Left colon (tissue), 2 donors: ENCODE measurements at regions not wholly inside any gene's neighbourhood (a gene's known extent, or its start where the extent isn't known, plus 50 kb on each side); places are given as distances from the start of the nearest gene placed in this dataset.

Experiments used
- ATAC-seq: fragments of 200-7000 bp; cut with Tn5 transposase; one replicate; pipeline ENCODE4 v1.9.1; 2020; ENCODE audit warnings: mild to moderate bottlenecking, moderate library complexity
- DNase-seq, 2 donors: peaks; one replicate each; pipeline ENCODE4 v3.0.0-alpha.2; 2020
- intact Hi-C, 2 donors: fragments of 100-400 bp; cut with DNase I in 1 of 2; cut with micrococcal nuclease in 1 of 2; formaldehyde crosslinking; loops; one replicate each; pipeline versions ENCODE4 v1.11.2 to v1.14.0; 2022; cut with DNase I, micrococcal nuclease
- donor health status: DM: no; HTN: no; CAD: no.
- donor health status: DM: yes; HTN: yes; CAD: no.

- intact Hi-C loops, result no loop called here
- DNase-seq, result no peak
- no peak for ATAC-seq
Observed at GRCh38 chr7:26042237-26042636, 109.8 kb upstream of the NFE2L3 start.

DNA sequence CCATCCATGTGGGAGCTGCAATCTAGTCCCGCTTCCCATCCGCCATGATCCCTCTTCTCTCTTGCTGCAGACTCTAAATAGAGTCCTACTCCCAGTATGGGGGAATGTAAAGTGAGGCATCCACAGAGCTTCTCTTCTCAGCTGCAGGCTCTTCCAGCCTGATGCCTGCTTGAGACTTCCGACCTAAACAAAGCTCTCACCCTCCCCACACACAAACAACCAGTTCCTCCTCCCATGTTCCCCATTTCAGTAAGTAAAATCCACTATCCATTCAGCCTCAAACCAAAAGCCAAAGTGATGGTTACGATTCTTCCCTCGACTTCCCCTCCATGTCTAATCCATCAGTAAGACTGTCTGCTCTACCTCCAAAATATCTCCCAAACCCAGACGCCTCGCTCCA, 108.2 kb upstream of the NFE2L3 start:
- no peak for ATAC-seq
- intact Hi-C loops, result no loop called here
- DNase-seq, result no peak

GRCh38 chr7:26044320-26044719, 107.7 kb upstream of the NFE2L3 start:
- intact Hi-C loops, result no loop called here
- DNase-seq, result no peak
- ATAC-seq, result no peak

GRCh38 chr7:26046150-26046549, 105.8 kb upstream of the NFE2L3 start:
- DNase-seq, result peak in 1 of 2 donors; percentile 23
- peak; percentile 95 for ATAC-seq
- intact Hi-C loops, result no loop called here

DNA sequence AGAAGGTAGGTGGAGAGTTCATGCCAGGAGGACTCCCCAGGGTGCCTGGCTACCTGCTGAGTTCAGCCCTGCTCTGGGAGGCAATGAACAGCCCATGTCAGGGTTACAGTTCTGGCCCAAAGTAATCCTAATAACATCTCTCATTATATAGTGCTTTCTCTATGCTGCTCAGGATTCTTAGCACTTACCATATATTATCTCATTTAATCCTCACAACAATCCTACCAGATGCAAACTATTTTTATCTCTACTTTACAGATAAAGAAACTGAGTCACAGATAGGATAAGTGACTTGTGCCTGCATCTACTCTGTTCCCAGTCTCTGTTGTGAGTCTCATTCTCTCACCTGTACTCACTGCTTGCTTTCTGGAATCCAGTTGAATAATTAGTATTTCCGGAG, 105.1 kb upstream of the NFE2L3 start:
- no peak for ATAC-seq
- DNase-seq, result no peak
- intact Hi-C loops, result no loop called here

DNA sequence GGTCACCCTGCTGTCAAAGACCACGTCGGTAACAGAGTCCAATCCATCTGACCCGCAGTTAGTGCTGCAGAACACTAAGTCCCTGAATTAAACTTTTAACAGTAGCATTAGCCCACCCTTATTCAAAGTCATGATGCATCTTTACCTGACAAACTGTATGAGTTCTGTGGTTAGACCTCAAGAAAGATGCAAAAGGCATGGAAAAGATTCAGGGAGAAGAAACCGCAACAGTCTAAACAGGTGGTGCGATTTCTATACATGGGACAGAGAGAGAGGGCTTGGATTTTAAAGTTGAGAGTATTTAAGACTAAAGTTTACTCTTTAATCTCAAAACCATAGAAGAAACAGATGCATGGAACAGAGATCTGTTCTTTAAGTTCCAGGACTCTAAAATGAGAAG, 103.3 kb upstream of the NFE2L3 start:
- ATAC-seq (no peak), DNase-seq (no peak)
- intact Hi-C loops, result no loop called here

GRCh38 chr7:26049081-26049480, 102.9 kb upstream of the NFE2L3 start:
- no peak for ATAC-seq
- DNase-seq, result no peak
- intact Hi-C loops, result no loop called here

- ATAC-seq (no peak), DNase-seq (no peak)
- intact Hi-C loops, result no loop called here
Observed at GRCh38 chr7:26051021-26051420, 101.0 kb upstream of the NFE2L3 start.

GRCh38 chr7:26052706-26053105, 99.3 kb upstream of the NFE2L3 start:
- no peak for DNase-seq
- ATAC-seq, result no peak
- intact Hi-C loops, result no loop called here

DNA sequence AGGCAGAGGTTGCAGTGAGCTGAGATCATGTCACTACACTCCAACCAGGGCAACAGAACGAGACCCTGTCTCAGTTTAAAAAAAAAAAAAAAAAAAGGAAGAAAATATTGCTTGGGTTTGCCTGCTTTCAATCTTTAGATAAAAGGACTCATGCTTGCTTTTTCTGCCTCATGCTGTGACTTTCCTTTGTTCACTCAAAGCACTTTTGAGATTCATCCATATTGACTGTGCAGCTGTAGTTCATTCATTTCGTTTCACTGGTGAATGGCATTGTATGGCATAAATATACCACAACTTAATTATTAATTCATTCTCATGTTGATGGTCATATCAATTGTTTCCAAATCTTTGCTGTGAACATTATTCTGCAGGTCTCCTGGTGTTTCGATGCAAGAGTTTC, 97.6 kb upstream of the NFE2L3 start:
- DNase-seq (no peak), ATAC-seq (no peak)
- intact Hi-C loops, result no loop called here

- intact Hi-C loops, result no loop called here
- ATAC-seq (no peak), DNase-seq (no peak)
Observed at GRCh38 chr7:26055241-26055640, 96.8 kb upstream of the NFE2L3 start.

DNA sequence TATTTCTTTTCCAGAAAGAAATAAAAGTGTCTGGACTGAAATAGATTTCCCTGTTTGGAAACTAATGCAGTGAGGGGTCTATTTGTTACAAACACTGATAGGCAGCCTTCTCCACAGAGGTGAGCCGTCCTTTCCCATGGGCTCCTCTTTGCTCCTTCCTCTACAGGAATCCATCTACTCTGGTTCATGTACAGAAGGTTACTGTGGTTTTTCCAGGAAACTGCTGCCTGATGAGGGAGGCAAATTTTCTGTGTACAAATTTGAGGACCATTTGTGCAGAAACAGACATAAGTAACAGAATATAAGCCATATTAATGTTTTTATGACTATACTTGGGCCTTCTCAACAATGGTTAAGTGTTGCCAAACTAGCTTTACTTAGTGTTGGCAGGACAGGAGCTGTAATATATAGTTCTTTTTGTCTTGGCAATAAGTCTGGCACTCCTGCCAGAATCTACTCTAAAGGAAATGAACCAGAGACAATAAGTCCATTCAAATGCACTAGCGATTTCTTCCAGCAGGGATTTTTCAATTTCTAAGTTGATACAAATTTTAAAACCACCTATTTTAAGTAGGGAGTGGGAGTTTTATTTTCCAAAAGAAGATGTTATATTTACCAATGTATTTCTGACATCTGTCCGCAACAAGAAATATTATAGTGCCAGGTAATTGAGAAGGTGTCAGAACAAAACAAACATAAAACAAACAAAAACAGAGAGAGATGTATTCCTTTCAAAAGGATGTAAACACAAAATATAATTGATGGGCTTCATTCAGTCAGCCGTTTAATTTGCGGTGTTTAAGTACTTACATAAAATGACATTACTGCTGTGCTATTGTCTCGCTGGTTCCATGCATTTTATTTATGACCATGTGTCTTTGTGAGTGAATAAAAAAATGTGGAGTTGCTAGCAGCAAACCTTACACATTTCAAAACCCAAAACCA, 91.0 kb upstream of the NFE2L3 start:
- intact Hi-C loops, result loop anchor here in 1 of 2 donors (5.0 kb wide), 1 partner anchor 169 kb away; no protein-coding TSS in a partner anchor
- no peak for DNase-seq
- peak; percentile 81 for ATAC-seq

GRCh38 chr7:26061678-26062603, 90.1 kb upstream of the NFE2L3 start:
- peak; percentile 96 for ATAC-seq
- intact Hi-C loops, result loop anchor here in 1 of 2 donors (5.0 kb wide), 1 partner anchor 170 kb away; no protein-coding TSS in a partner anchor
- DNase-seq, result peak; percentile 61 to 88

- intact Hi-C loops, result no loop called here
Observed at GRCh38 chr7:26065652-26066051, 86.3 kb upstream of the NFE2L3 start.

DNA sequence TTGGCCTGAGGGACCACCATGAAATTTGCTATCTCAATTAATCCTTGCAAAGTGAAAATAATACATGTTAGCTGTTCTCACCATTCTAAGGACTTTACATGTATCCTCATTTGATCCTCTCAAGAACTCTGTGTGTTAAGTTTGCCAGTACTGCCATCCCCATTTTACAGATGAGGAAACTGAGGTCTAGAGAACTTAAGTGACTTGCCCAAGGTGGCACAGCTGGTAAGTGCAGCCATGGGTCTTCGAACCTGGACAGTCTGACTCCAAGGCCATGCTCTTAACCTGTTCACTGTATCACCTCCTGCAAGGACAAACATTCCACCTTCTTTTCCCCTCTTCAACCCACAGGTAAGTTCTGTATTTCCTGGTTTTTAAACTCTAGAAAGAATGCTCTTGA, 85.3 kb upstream of the NFE2L3 start:
- ATAC-seq (no peak), DNase-seq (no peak)
- intact Hi-C loops, result no loop called here

More at GRCh38 chr7:26065652-26066051, 86.3 kb upstream of the NFE2L3 start:
- DNase-seq (no peak), ATAC-seq (no peak)

DNA sequence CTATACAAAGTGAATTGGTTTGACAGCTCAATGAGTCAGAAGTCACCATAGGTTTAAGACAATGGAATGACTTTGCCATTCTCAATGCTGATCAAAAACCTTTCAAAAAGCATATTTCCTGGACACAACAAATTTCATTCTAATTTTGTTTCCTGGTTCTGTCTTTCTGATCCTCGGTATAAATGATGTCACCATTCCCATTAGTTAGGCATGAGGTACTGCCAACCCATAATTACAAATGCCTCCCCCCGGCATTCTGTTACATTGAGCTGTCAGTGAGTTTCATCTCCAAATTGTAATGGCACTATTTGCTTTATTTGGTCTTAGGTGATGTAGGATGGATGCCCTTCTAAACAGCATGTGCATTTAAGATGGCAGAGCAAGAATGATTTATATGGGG, 81.7 kb upstream of the NFE2L3 start:
- ATAC-seq (no peak), DNase-seq (no peak)
- intact Hi-C loops, result no loop called here

DNA sequence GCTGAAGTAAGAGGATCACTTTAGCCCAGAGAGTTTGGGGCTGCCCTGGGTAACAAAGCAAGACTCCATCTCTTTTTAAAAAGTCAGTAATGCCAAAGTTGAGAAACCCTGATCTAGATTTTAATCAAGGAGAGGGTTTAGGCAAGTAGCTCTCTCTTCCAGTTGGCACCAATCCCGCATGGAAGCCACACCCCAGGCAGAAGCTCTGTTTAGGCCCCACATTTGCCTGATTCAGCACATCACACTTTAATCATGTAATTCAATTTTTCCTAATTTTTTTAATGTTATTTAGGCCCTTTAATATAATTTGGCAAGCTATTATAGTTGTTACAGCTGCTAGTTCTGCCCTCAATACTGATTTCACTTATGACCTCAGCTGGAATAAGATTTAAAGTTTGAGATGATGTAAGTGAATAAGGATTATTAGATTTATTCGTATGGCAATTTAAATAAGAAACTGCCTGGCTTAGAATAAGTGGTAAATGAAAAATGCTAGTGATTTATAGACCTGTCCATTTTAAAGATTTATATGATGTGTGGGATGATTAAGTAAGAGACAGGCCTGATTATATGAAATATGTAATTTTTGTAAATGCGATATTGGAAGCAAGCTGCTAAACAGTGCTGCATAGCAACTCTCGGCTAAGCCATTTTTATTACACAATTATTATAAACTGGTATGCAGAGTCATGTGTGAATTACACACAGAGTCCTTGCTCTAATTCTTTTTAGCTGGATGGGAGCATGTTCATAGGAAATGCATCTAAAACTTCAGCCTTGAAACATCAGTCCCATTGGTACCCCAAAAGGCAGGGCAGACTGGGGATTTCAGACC, 80.2 kb upstream of the NFE2L3 start:
- ATAC-seq (no peak), DNase-seq (no peak)
- intact Hi-C loops, result no loop called here

DNA sequence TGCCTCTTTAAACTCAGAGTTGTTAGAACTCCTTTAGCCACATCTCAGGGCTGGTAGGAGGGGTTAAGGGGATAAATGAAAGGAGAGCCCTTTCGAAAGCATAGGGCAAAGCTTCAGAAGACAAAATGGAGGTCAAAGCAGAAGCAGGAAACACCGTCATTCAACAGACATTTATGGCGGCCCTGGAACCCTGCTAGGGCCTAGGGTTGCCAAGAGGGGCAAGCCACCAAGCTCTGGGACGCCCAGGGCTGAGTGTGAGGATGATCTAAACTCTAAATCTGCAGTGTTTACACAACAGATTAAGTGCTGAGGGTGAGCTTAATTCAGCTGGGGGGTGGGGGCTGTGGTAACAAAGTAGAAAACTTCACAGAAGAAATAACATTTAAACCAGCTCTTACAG, 79.0 kb upstream of the NFE2L3 start:
- ATAC-seq (no peak), DNase-seq (no peak)
- intact Hi-C loops, result no loop called here

DNA sequence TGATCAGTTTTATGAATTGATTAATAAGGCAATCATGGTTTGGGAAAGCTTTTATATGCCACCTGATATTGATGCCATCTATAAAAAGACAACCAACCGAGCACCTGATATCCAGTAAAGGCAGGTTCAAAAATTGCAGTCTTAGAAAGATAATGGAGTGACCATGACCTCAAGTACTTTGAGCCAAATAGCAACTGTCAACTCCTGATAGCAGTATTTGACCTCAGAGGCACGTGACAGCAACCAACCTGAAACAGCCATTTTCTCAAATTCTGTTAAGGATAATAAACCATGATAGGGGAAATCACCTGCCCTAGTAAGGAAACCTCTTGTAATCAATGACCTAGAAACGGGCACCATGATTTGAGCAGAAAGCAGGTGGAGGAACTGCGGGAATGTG, 77.1 kb upstream of the NFE2L3 start:
- ATAC-seq (no peak), DNase-seq (no peak)
- intact Hi-C loops, result no loop called here
